Brain microvascular endothelial cell (primary cell): ENCODE measurements at regions not wholly inside any gene's neighbourhood (a gene's known extent, or its start where the extent isn't known, plus 50 kb on each side); places are given as distances from the start of the nearest gene placed in this dataset.
"Not testable (repeated sequence)": the region's sequence is repeated elsewhere in the genome, so short reads cannot be mapped to it uniquely, and the experiment has no call there.

ENCODE experiments used
- DNase-seq: peaks from one replicate; pipeline ENCODE4 v3.0.0-alpha.2; 2020
- H3K27ac ChIP-seq: fragments of 250-450 bp; sonication (Bioruptor Pico); 2 replicates; pipeline ENCODE4 v1.5.1; 2020; ENCODE audit warnings: mild to moderate bottlenecking, moderate library complexity
- H3K27me3 ChIP-seq: fragments of 250-450 bp; sonication (Bioruptor Pico); replicated peaks from 2 replicates; pipeline ENCODE4 v1.5.1; 2020; ENCODE audit warnings: mild to moderate bottlenecking
- H3K36me3 ChIP-seq: fragments of 250-450 bp; sonication (Bioruptor Pico); replicated peaks from 2 replicates; pipeline ENCODE4 v1.5.1; 2020; ENCODE audit warnings: mild to moderate bottlenecking
- H3K4me3 ChIP-seq: 2 replicates; pipeline ENCODE4 v1.5.1; 2011; ENCODE audit warnings: low read depth, mild to moderate bottlenecking, control low read depth, low read length, moderate library complexity
- CTCF ChIP-seq: IDR thresholded peaks from 2 replicates; pipeline ENCODE4 v1.5.1; 2011; ENCODE audit warnings: low read depth, mild to moderate bottlenecking, moderate library complexity, low read length, control low read depth, inconsistent platforms; ENCODE audit errors: missing control alignments
- in situ Hi-C: cut with HindIII; loops from 2 replicates; pipeline ENCODE4 v1.10.0; 2017; ENCODE audit warnings: low sequenced_read_pairs, low pct_ligation_motif_present

- H3K27ac ChIP-seq: no peak overlapping the region
- in situ Hi-C loops: no loop called here
- H3K27me3 ChIP-seq: no peaks in the 10 kb centered on the region
- H3K4me3 ChIP-seq: no peak overlapping the region
- no peak for DNase-seq
- H3K36me3 ChIP-seq: no peaks in the 10 kb centered on the region
- no peak for TF ChIP-seq CTCF
These were observed 981.6 kb downstream of the CNTNAP5 start for GRCh38 chr2:125006676-125007075.

DNA sequence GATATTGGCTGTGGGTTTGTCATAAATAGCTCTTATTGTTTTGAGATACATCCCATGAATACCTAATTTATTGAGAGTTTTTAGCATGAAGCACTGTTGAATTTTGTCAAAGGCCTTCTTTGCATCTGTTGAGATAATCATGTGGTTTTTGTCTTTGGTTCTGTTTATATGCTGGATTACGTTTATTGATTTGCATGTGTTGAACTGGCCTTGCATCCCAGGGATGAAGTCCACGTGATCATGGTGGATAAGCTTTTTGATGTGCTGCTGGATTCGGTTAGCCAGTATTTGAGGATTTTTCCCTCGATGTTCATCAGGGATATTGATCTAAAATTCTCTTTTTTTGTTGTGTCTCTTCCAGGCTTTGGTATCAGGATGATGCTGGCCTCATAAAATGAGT lies 1003.6 kb downstream of the CNTNAP5 start:
- DNase-seq, H3K27ac ChIP-seq, H3K36me3 ChIP-seq, H3K4me3 ChIP-seq, H3K27me3 ChIP-seq, in situ Hi-C loops: not testable (repeated sequence)

GRCh38 chr2:125033871-125034270 lies 1008.8 kb downstream of the CNTNAP5 start:
- Histone ChIP-seq H3K4me3 (no peak overlapping the region), H3K27me3 (no peaks in the 10 kb centered on the region), H3K36me3 (no peaks in the 10 kb centered on the region), H3K27ac (no peak overlapping the region)
- in situ Hi-C loops: no loop called here
- no peak for TF ChIP-seq CTCF
- DNase-seq: no peak

DNA sequence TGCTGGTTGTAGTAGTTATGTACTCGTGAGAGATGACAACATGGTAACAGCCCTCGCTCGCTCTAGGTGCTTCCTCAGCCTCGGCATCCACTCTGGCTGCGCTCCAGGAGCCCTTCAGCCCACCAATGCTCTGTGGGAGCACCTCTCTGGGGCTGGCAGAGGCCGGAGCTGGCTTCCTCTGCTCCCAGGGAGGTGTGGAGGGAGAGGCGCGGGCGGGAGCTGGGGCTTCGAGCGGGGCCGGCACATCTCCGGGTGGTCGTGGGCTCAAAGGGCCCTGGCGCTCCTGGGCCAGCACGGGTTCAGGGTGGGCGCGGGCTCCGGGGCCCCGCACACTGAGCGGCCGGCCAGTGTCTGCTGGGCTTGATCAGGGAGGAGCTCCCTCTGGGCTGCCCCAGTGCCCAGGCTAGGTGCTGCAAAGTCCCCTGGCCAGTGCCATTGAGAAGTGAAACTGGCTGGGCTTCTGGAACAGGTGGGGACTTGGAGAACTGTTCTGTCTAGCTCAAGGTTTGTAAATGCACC lies 1012.1 kb downstream of the CNTNAP5 start:
- in situ Hi-C loops: no loop called here
- Histone ChIP-seq H3K4me3 (no peak overlapping the region), H3K27me3 (no peaks in the 10 kb centered on the region), H3K36me3 (no peaks in the 10 kb centered on the region), H3K27ac (no peak overlapping the region)
- DNase-seq: no peak
- no peak for TF ChIP-seq CTCF

- no peak for DNase-seq
- no peak overlapping the region for H3K4me3 ChIP-seq
- TF ChIP-seq CTCF: no peak
- in situ Hi-C loops: no loop called here
- H3K27me3 ChIP-seq: no peaks in the 10 kb centered on the region
- no peaks in the 10 kb centered on the region for H3K36me3 ChIP-seq
- no peak overlapping the region for H3K27ac ChIP-seq
These were observed 1016.8 kb downstream of the CNTNAP5 start for GRCh38 chr2:125041846-125042245.

GRCh38 chr2:125042727-125043126 lies 1017.6 kb downstream of the CNTNAP5 start:
- no peak for DNase-seq
- no peak overlapping the region for H3K27ac ChIP-seq
- no peak for TF ChIP-seq CTCF
- H3K36me3 ChIP-seq: no peaks in the 10 kb centered on the region
- in situ Hi-C loops: no loop called here
- H3K4me3 ChIP-seq: no peak overlapping the region
- H3K27me3 ChIP-seq: no peaks in the 10 kb centered on the region
